ENCODE measurements at regions not wholly inside any gene's neighbourhood (a gene's known extent, or its start where the extent isn't known, plus 50 kb on each side); places are given as distances from the start of the nearest gene placed in this dataset.

GRCh38 chr2:45216118-45216517 is 206.9 kb upstream of the SIX2 start:
- DNase-seq (ENCODE audit: low spot score in 2 of 2) = no peak
- in situ Hi-C loops (cut with MboI; ENCODE audit: low sequenced_read_pairs) = no loop called here
- Histone ChIP-seq H3K4me1 (no peaks in the 10 kb centered on the region), H3K9me3 (no peaks in the 10 kb centered on the region), H3K4me3 (no peak overlapping the region), H3K36me3 (replicated peaks) (no peaks in the 10 kb centered on the region), H3K27me3 (ENCODE audit: low read depth) (no peaks in the 10 kb centered on the region)

DNA sequence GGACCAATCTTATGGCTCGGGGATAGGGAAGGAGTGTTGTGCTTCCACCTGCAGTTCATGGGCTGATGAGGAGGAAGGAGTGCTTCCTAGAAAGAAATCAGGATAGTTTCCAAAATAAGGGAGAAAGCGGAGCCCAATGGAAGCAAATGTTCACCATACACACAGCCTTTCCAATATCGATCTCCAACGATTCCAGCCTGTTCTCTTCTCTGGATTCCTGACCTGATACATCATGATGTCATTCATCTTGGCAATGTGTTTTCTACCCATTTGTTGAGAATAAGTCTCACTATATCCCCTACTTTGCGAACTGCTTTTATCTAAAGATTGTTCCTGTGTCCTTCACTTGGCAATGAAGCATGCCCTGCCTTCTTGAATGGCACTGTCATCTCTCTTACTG is 205.3 kb upstream of the SIX2 start:
- Histone ChIP-seq H3K36me3 (replicated peaks) (no peaks in the 10 kb centered on the region), H3K27me3 (ENCODE audit: low read depth) (no peaks in the 10 kb centered on the region), H3K4me1 (no peaks in the 10 kb centered on the region; the same call in 1 of the 2 replicates), H3K9me3 (no peaks in the 10 kb centered on the region), H3K4me3 (no peak overlapping the region)
- in situ Hi-C loops (cut with MboI; ENCODE audit: low sequenced_read_pairs) = no loop called here
- no peak for DNase-seq (ENCODE audit: low spot score in 2 of 2)

- Histone ChIP-seq H3K9me3 (no peaks in the 10 kb centered on the region), H3K27me3 (ENCODE audit: low read depth) (no peaks in the 10 kb centered on the region), H3K4me1 (no peaks in the 10 kb centered on the region; the same call in 1 of the 2 replicates), H3K36me3 (replicated peaks) (no peaks in the 10 kb centered on the region), H3K4me3 (no peak overlapping the region)
- in situ Hi-C loops (cut with MboI; ENCODE audit: low sequenced_read_pairs) = no loop called here
- DNase-seq (ENCODE audit: low spot score in 2 of 2) = no peak
Observed at GRCh38 chr2:45212953-45213635, 203.8 kb upstream of the SIX2 start.

- no peak for DNase-seq (ENCODE audit: low spot score in 2 of 2)
- Histone ChIP-seq H3K27me3 (ENCODE audit: low read depth) (no peaks in the 10 kb centered on the region), H3K4me1 (no peaks in the 10 kb centered on the region; the same call in 1 of the 2 replicates), H3K9me3 (no peaks in the 10 kb centered on the region), H3K4me3 (no peak overlapping the region), H3K36me3 (replicated peaks) (no peaks in the 10 kb centered on the region)
- in situ Hi-C loops (cut with MboI; ENCODE audit: low sequenced_read_pairs) = no loop called here
Observed at GRCh38 chr2:45211636-45212035, 202.4 kb upstream of the SIX2 start.

DNA sequence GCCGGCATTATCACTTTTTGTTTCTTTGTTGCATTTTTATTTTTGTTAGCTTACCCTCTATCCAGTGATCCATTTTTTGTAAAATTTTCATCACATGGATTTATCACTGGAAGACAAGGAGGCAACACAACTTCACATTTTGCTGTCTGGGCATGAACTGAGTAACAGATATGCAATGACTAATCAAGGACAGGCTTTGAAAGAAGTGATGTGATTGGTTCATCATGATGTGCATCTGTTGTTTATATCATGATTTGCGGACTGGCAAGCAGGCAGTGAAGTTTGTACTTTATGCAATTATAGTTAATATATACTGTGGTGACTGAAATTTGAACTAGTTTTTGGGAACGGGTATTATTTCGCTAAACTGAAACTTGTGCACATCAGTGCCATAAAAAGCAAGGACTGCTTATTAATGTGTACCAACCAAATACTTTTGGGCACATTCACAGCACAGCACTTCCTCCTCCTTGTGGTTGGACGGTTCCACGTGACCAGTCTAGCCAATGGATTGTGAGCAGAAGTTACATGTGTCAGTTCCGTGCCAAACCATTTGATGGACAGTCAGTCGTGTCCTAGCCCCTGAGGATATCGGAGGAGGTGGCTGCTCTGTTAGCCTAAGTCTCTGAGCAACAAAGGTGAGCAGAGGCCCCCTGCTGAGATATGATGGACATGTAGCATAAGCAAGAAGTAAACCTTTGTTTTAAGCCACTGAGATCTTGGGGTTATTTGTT is 201.4 kb upstream of the SIX2 start:
- Histone ChIP-seq H3K4me3 (no peak overlapping the region), H3K36me3 (replicated peaks) (no peaks in the 10 kb centered on the region), H3K27me3 (ENCODE audit: low read depth) (no peaks in the 10 kb centered on the region), H3K9me3 (no peaks in the 10 kb centered on the region), H3K4me1 (no peaks in the 10 kb centered on the region; the same call in 1 of the 2 replicates)
- DNase-seq (ENCODE audit: low spot score in 2 of 2) = no peak
- in situ Hi-C loops (cut with MboI; ENCODE audit: low sequenced_read_pairs) = no loop called here

- Histone ChIP-seq H3K27me3 (ENCODE audit: low read depth) (no peaks in the 10 kb centered on the region), H3K4me1 (no peaks in the 10 kb centered on the region; the same call in 1 of the 2 replicates), H3K9me3 (no peaks in the 10 kb centered on the region), H3K36me3 (replicated peaks) (no peaks in the 10 kb centered on the region), H3K4me3 (no peak overlapping the region)
- no peak for DNase-seq (ENCODE audit: low spot score in 2 of 2)
- in situ Hi-C loops (cut with MboI; ENCODE audit: low sequenced_read_pairs) = no loop called here
Observed at GRCh38 chr2:45209875-45210274, 200.6 kb upstream of the SIX2 start.

- DNase-seq (ENCODE audit: low spot score in 2 of 2) = peak in 1 of 2 experiments; percentile 22
Observed at GRCh38 chr2:45209302-45209701, 200.1 kb upstream of the SIX2 start.

DNA sequence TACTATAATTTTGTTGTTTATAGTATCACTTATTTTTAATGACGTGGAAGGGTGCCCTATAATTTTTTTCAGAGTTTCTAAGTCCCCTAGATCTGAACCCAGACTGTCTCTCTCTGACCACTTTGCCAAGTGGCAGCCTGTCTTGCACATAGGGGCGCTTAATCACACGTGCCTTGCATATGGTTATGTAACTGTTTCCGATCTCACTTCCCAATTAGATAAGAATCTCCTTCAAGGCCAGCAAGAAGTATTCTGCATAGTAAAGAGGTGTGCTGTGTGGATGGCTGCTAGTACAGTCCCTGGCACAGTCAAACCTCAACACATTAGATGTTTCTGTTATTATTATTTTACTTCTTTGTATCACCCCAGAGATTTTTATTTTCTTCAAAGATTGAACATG is 197.8 kb upstream of the SIX2 start:
- H3K4me3 ChIP-seq = no peak overlapping the region
- DNase-seq (ENCODE audit: low spot score in 2 of 2) = no peak
- in situ Hi-C loops (cut with MboI; ENCODE audit: low sequenced_read_pairs) = no loop called here
- H3K27me3 ChIP-seq (ENCODE audit: low read depth) = peaks cover 10% of the 10 kb centered on the region
- no peaks in the 10 kb centered on the region for H3K36me3 ChIP-seq (replicated peaks)
- no peaks in the 10 kb centered on the region for H3K9me3 ChIP-seq
- H3K4me1 ChIP-seq = no peaks in the 10 kb centered on the region; the same call in 1 of the 2 replicates

More at GRCh38 chr2:45209302-45209701, 200.1 kb upstream of the SIX2 start:
- Histone ChIP-seq H3K36me3 (replicated peaks) (no peaks in the 10 kb centered on the region), H3K4me1 (no peaks in the 10 kb centered on the region; the same call in 1 of the 2 replicates), H3K27me3 (ENCODE audit: low read depth) (no peaks in the 10 kb centered on the region), H3K9me3 (no peaks in the 10 kb centered on the region), H3K4me3 (no peak overlapping the region)
- in situ Hi-C loops (cut with MboI; ENCODE audit: low sequenced_read_pairs) = no loop called here

DNA sequence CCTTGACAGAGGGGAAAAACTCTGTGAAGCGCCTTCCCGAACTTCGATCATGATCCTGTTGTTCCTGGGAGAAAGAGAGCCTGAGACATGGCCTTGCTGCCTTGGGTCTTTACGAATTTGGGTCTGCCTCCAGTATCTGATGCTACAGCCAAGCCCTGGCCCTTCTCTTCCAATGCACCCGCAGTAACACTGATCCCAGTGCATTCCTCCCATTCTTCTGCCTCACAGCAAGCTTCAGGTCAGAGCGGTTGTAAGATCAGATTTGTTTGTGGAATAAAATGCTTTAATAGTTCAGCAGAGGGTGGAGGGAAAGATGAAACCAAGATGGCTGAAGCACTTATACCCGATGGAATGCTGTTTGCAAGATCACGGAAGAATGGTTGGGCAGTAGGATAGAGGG is 196.7 kb upstream of the SIX2 start:
- Histone ChIP-seq H3K36me3 (replicated peaks) (no peaks in the 10 kb centered on the region), H3K4me3 (no peak overlapping the region), H3K4me1 (no peaks in the 10 kb centered on the region; the same call in 1 of the 2 replicates), H3K9me3 (no peaks in the 10 kb centered on the region), H3K27me3 (ENCODE audit: low read depth) (peaks cover 12% of the 10 kb centered on the region)
- DNase-seq (ENCODE audit: low spot score in 2 of 2) = no peak
- in situ Hi-C loops (cut with MboI; ENCODE audit: low sequenced_read_pairs) = no loop called here

GRCh38 chr2:45205480-45205879 is 196.2 kb upstream of the SIX2 start:
- Histone ChIP-seq H3K9me3 (no peaks in the 10 kb centered on the region), H3K36me3 (replicated peaks) (no peaks in the 10 kb centered on the region), H3K4me1 (no peaks in the 10 kb centered on the region; the same call in 1 of the 2 replicates), H3K27me3 (ENCODE audit: low read depth) (peaks cover 12% of the 10 kb centered on the region), H3K4me3 (no peak overlapping the region)
- DNase-seq (ENCODE audit: low spot score in 2 of 2) = no peak
- in situ Hi-C loops (cut with MboI; ENCODE audit: low sequenced_read_pairs) = no loop called here

- H3K27me3 ChIP-seq (ENCODE audit: low read depth) = peaks cover 12% of the 10 kb centered on the region
- no peaks in the 10 kb centered on the region for H3K4me1 ChIP-seq
- no peaks in the 10 kb centered on the region for H3K36me3 ChIP-seq (replicated peaks)
- no peak for DNase-seq (ENCODE audit: low spot score in 2 of 2)
- no peak overlapping the region for H3K4me3 ChIP-seq
- in situ Hi-C loops (cut with MboI; ENCODE audit: low sequenced_read_pairs) = no loop called here
- no peaks in the 10 kb centered on the region for H3K9me3 ChIP-seq
Observed at GRCh38 chr2:45203400-45203799, 194.1 kb upstream of the SIX2 start.

GRCh38 chr2:45199973-45200372 is 190.7 kb upstream of the SIX2 start:
- Histone ChIP-seq H3K4me1 (no peaks in the 10 kb centered on the region), H3K36me3 (replicated peaks) (no peaks in the 10 kb centered on the region), H3K27me3 (ENCODE audit: low read depth) (peaks cover 12% of the 10 kb centered on the region), H3K9me3 (no peaks in the 10 kb centered on the region), H3K4me3 (no peak overlapping the region)
- DNase-seq (ENCODE audit: low spot score in 2 of 2) = no peak
- in situ Hi-C loops (cut with MboI; ENCODE audit: low sequenced_read_pairs) = no loop called here

DNA sequence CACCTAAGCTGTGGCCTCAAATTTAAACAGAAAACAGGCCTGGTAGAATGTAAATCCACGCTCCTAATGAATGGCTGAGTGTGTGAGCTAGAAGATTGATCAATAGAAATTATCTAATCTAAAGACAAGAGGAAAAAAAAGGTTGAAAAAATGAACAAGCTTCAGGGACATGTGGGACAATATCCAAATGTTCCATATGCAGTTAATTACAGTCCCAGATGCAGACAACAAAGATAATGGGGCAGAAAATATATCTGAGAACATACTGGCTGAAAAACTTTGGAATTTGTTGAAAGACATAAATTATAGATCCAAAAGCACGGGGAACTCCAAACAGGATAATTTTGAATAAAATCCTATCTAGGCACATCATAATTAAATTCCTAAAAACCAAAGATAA is 186.7 kb upstream of the SIX2 start:
- Histone ChIP-seq H3K36me3 (replicated peaks) (no peaks in the 10 kb centered on the region), H3K4me1 (no peaks in the 10 kb centered on the region), H3K4me3 (no peak overlapping the region), H3K27me3 (ENCODE audit: low read depth) (no peaks in the 10 kb centered on the region), H3K9me3 (no peaks in the 10 kb centered on the region)
- no peak for DNase-seq (ENCODE audit: low spot score in 2 of 2)
- in situ Hi-C loops (cut with MboI; ENCODE audit: low sequenced_read_pairs) = no loop called here

GRCh38 chr2:45194596-45194995 is 185.3 kb upstream of the SIX2 start:
- H3K27me3 ChIP-seq (ENCODE audit: low read depth) = no peaks in the 10 kb centered on the region
- H3K36me3 ChIP-seq (replicated peaks) = no peaks in the 10 kb centered on the region
- H3K4me1 ChIP-seq = no peaks in the 10 kb centered on the region
- H3K9me3 ChIP-seq = no peaks in the 10 kb centered on the region
- DNase-seq (ENCODE audit: low spot score in 2 of 2) = no peak
- H3K4me3 ChIP-seq = no peak overlapping the region
- in situ Hi-C loops (cut with MboI; ENCODE audit: low sequenced_read_pairs) = no loop called here
